K562 (cell line): ENCODE measurements at regions not wholly inside any gene's neighbourhood (a gene's known extent, or its start where the extent isn't known, plus 50 kb on each side); places are given as distances from the start of the nearest gene placed in this dataset.

ENCODE experiments used
- TF ChIP-seq, protein P1 (sequence below), 2 experiments: fragments of 450-650 bp in 1 of 2; sonication (generic) in 1 of 2; formaldehyde crosslinking in 1 of 2; IDR thresholded peaks; 2 replicates each; pipeline versions ENCODE4 v1.7.1 to v1.9.0; 2016 to 2022; ENCODE audit warnings: inconsistent platforms in 1 of 2, mild to moderate bottlenecking in 1 of 2, missing genetic modification reagents in 1 of 2

DNA sequence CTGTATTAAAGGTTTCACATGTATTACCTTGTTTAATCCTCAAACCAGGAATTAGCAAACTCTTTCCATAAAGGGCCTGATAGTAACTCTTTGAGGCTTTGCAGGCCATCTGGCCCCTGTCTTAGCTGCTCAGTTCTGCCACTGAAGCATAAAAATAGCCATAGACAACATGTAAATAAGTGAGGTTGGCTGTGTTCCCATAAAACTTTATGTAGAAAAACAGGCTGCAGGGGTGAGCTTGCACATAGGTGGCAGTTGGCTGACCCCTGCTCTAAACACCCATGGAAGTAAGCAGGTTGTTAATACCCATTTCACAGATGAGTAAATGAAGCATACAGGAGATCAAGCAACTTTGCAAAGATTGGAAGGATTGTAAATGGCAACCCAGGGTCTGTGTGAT, 1279.2 kb upstream of the AUTS2 start (continued):
- TF ChIP-seq, protein P1, sequence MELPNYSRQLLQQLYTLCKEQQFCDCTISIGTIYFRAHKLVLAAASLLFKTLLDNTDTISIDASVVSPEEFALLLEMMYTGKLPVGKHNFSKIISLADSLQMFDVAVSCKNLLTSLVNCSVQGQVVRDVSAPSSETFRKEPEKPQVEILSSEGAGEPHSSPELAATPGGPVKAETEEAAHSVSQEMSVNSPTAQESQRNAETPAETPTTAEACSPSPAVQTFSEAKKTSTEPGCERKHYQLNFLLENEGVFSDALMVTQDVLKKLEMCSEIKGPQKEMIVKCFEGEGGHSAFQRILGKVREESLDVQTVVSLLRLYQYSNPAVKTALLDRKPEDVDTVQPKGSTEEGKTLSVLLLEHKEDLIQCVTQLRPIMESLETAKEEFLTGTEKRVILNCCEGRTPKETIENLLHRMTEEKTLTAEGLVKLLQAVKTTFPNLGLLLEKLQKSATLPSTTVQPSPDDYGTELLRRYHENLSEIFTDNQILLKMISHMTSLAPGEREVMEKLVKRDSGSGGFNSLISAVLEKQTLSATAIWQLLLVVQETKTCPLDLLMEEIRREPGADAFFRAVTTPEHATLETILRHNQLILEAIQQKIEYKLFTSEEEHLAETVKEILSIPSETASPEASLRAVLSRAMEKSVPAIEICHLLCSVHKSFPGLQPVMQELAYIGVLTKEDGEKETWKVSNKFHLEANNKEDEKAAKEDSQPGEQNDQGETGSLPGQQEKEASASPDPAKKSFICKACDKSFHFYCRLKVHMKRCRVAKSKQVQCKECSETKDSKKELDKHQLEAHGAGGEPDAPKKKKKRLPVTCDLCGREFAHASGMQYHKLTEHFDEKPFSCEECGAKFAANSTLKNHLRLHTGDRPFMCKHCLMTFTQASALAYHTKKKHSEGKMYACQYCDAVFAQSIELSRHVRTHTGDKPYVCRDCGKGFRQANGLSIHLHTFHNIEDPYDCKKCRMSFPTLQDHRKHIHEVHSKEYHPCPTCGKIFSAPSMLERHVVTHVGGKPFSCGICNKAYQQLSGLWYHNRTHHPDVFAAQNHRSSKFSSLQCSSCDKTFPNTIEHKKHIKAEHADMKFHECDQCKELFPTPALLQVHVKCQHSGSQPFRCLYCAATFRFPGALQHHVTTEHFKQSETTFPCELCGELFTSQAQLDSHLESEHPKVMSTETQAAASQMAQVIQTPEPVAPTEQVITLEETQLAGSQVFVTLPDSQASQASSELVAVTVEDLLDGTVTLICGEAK (IDR thresholded peaks at IDR 0.05), result no peak
- TF ChIP-seq, protein P1 (CRISPR knock-in tag; IDR thresholded peaks at IDR 0.05), result no peak
